B cell (primary cell): ENCODE measurements at regions not wholly inside any gene's neighbourhood (a gene's known extent, or its start where the extent isn't known, plus 50 kb on each side); places are given as distances from the start of the nearest gene placed in this dataset.

Experiments
- ATAC-seq: fragments of 200-7000 bp; cut with Tn5 transposase; one replicate; pipeline ENCODE4 v1.10.0; 2021; ENCODE audit warnings: low read depth, mild to moderate bottlenecking, moderate number of reproducible peaks, moderate library complexity
- CTCF ChIA-PET: fragments of 350-600 bp; sonication (Branson Sonifier 250); formaldehyde crosslinking; loops from one replicate; lab custom pipeline; 2021; ENCODE audit warnings: antibody characterized with exemption, inconsistent platforms; lab: Charles Lee
- POLR2A ChIA-PET: fragments of 350-600 bp; sonication (Branson Sonifier 250); formaldehyde crosslinking; loops from one replicate; lab custom pipeline; 2021; ENCODE audit warnings: antibody characterized with exemption; lab: Charles Lee
- DNase-seq: peaks from one replicate; pipeline ENCODE4 v3.0.0; 2013
- H2AFZ ChIP-seq: 2 replicates; pipeline ENCODE4 v1.6.1; 2012; ENCODE audit warnings: mild to moderate bottlenecking, low read depth, low read length; ENCODE audit not compliant: insufficient read depth, poor library complexity, severe bottlenecking
- H3K27ac ChIP-seq, 2 donors: 1 replicate in 1 of 2; 2 replicates in 1 of 2; pipeline ENCODE4 v1.5.1; 2012 to 2013; ENCODE audit warnings: low read length in 2 of 2, mild to moderate bottlenecking in 2 of 2, moderate library complexity in 1 of 2
- H3K27me3 ChIP-seq, 4 experiments: fragments of 200-600 bp in 1 of 4; sonication (generic) in 1 of 4; replicated peaks in 1 of 4; 1 replicate in 2 of 4; 2 replicates in 2 of 4; pipeline versions ENCODE4 v1.6.1 to v1.7.0; 2013 to 2016; ENCODE audit warnings: low read length in 3 of 4, mild to moderate bottlenecking in 2 of 4, mixed read lengths in 1 of 4, moderate library complexity in 1 of 4; ENCODE audit not compliant: insufficient read depth in 4 of 4, control insufficient read depth in 3 of 4; ENCODE audit errors: control extremely low read depth in 1 of 4
- H3K36me3 ChIP-seq, 2 experiments: replicated peaks in 1 of 2; 1 replicate in 1 of 2; 2 replicates in 1 of 2; pipeline versions ENCODE4 v1.6.1 to v1.7.1; 2013; ENCODE audit warnings: low read length in 1 of 2; ENCODE audit not compliant: insufficient read depth in 2 of 2, control insufficient read depth in 1 of 2; ENCODE audit errors: control extremely low read depth in 1 of 2, extremely low read depth in 1 of 2
- H3K4me1 ChIP-seq, 2 donors: fragments of 200-600 bp in 1 of 2; sonication (generic) in 1 of 2; 1 replicate in 1 of 2; 2 replicates in 1 of 2; pipeline versions ENCODE4 v1.5.1 to v1.6.1; 2013 to 2017; ENCODE audit warnings: low read length in 2 of 2; ENCODE audit not compliant: control insufficient read depth in 2 of 2, insufficient read depth in 2 of 2
- H3K4me2 ChIP-seq: replicated peaks from 2 replicates; pipeline ENCODE3; 2012; ENCODE audit warnings: mild to moderate bottlenecking, low read depth, low read length; ENCODE audit not compliant: poor library complexity, severe bottlenecking
- H3K4me3 ChIP-seq, 5 experiments: fragments of 200-600 bp in 1 of 5; sonication (generic) in 1 of 5; 1 replicate in 3 of 5; 2 replicates in 2 of 5; pipeline versions ENCODE4 v1.5.1 to v1.7.0; 2011 to 2016; ENCODE audit warnings: low read length in 4 of 5, mild to moderate bottlenecking in 4 of 5, low read depth in 2 of 5, control low read depth in 1 of 5, moderate library complexity in 1 of 5; ENCODE audit not compliant: insufficient read depth in 1 of 5; ENCODE audit errors: control extremely low read depth in 1 of 5, extremely low read depth in 1 of 5
- H3K79me2 ChIP-seq: fragments of 200-600 bp; sonication (generic); one replicate; pipeline ENCODE4 v1.6.0; 2016; ENCODE audit warnings: low read length; ENCODE audit not compliant: control insufficient read depth, insufficient read depth
- H3K9ac ChIP-seq: fragments of 200-600 bp; sonication (generic); 2 replicates; pipeline ENCODE4 v1.6.1; 2017; ENCODE audit warnings: mild to moderate bottlenecking, low read length, moderate library complexity
- H3K9me3 ChIP-seq, 3 donors: one replicate each; pipeline versions ENCODE4 v1.6.1 to v1.7.1; 2013; ENCODE audit warnings: low read length in 2 of 3; ENCODE audit not compliant: control insufficient read depth in 2 of 3, insufficient read depth in 1 of 3; ENCODE audit errors: control extremely low read depth in 1 of 3
- H4K20me1 ChIP-seq: 2 replicates; pipeline ENCODE4 v1.6.0; 2012; ENCODE audit warnings: mild to moderate bottlenecking, low read length; ENCODE audit not compliant: insufficient read depth, control insufficient read depth, poor library complexity, severe bottlenecking
- H3K27ac Mint-ChIP-seq: one replicate; pipeline ENCODE4 v1.8.0; 2021; ENCODE audit warnings: mixed read lengths
- H3K27me3 Mint-ChIP-seq: one replicate; pipeline ENCODE4 v1.8.0; 2021; ENCODE audit warnings: mixed read lengths
- H3K4me1 Mint-ChIP-seq: one replicate; pipeline ENCODE4 v1.8.0; 2021; ENCODE audit warnings: mixed read lengths
- H3K4me3 Mint-ChIP-seq: one replicate; pipeline ENCODE4 v1.8.0; 2021; ENCODE audit warnings: mixed read lengths
- H3K9me3 Mint-ChIP-seq: one replicate; pipeline ENCODE4 v1.8.0; 2022; ENCODE audit warnings: mixed read lengths; ENCODE audit not compliant: insufficient read depth
- CTCF ChIP-seq: fragments of 200-600 bp; IDR thresholded peaks from one replicate; pipeline ENCODE4 v1.8.0; 2022; ENCODE audit warnings: antibody characterized with exemption, mild to moderate bottlenecking
- EZH2 ChIP-seq: IDR thresholded peaks from 2 replicates; pipeline ENCODE4 v1.6.1; 2012; ENCODE audit warnings: borderline replicate concordance, low read depth, mild to moderate bottlenecking, moderate library complexity, low read length; ENCODE audit not compliant: insufficient read depth, poor library complexity, severe bottlenecking
- WGBS: methylation state at CpG from one replicate; pipeline ENCODE4 v1.1.5; 2013; ENCODE audit warnings: missing lambda C conversion rate; ENCODE audit not compliant: insufficient coverage; 5-methylcytosine and 5-hydroxymethylcytosine counted together
- intact Hi-C: fragments of 100-400 bp; cut with micrococcal nuclease; formaldehyde crosslinking; loops from one replicate; pipeline ENCODE4 v1.10.0; 2022

- Mint-ChIP-seq H3K4me1 (no peaks in the 10 kb centered on the region), H3K4me3 (no peak overlapping the region), H3K27me3 (no peaks in the 10 kb centered on the region), H3K27ac (no peak overlapping the region), H3K9me3 (peaks cover 6% of the 10 kb centered on the region)
- H3K4me1 ChIP-seq: no peaks in the 10 kb centered on the region
- H3K4me3 ChIP-seq: no peak overlapping the region
- H3K27me3 ChIP-seq: no peaks in the 10 kb centered on the region
- no peaks in the 10 kb centered on the region for H3K79me2 ChIP-seq
- DNase-seq (no peak), ATAC-seq (no peak)
- no peaks in the 10 kb centered on the region for H3K36me3 ChIP-seq
- H3K4me2 ChIP-seq: no peak overlapping the region
- CTCF ChIA-PET: no interaction called here
- H4K20me1 ChIP-seq: no peaks in the 10 kb centered on the region
- H3K9me3 ChIP-seq: peaks cover 0 to 3% (median 0%) of the 10 kb centered on the region in 3 donors
- intact Hi-C loops: no loop called here
- POLR2A ChIA-PET: no interaction called here
- WGBS: no CpG with 5 or more reads among the region's 1 CpG
- no peak overlapping the region for H3K9ac ChIP-seq
- TF ChIP-seq CTCF (no peak), EZH2 (no peak)
- no peak overlapping the region for H2AFZ ChIP-seq
- no peak overlapping the region for H3K27ac ChIP-seq
Observed at GRCh38 chr7:52843436-52843835, 192.0 kb upstream of the POM121L12 start.

- ATAC-seq (no peak), DNase-seq (no peak)
- Histone ChIP-seq H3K4me3 (no peak overlapping the region), H3K27ac (no peak overlapping the region), H3K36me3 (no peaks in the 10 kb centered on the region), H3K27me3 (no peaks in the 10 kb centered on the region), H3K79me2 (no peaks in the 10 kb centered on the region), H2AFZ (no peak overlapping the region), H3K9ac (no peak overlapping the region), H4K20me1 (no peaks in the 10 kb centered on the region), H3K4me1 (no peaks in the 10 kb centered on the region), H3K9me3 (peaks cover 0 to 3% (median 0%) of the 10 kb centered on the region in 3 donors), H3K4me2 (no peak overlapping the region)
- ChIA-PET CTCF (no interaction called here), POLR2A (no interaction called here)
- H3K27me3 Mint-ChIP-seq: no peaks in the 10 kb centered on the region
- intact Hi-C loops: no loop called here
- no peaks in the 10 kb centered on the region for H3K4me1 Mint-ChIP-seq
- H3K27ac Mint-ChIP-seq: no peak overlapping the region
- no peak overlapping the region for H3K4me3 Mint-ChIP-seq
- H3K9me3 Mint-ChIP-seq: peaks cover 9% of the 10 kb centered on the region
- WGBS: 93% methylated on average over 3 of the region's 4 CpGs
- TF ChIP-seq EZH2 (no peak), CTCF (no peak)
Observed at GRCh38 chr7:52842202-52842900, 193.1 kb upstream of the POM121L12 start.
